ENCODE measurements at regions not wholly inside any gene's neighbourhood (a gene's known extent, or its start where the extent isn't known, plus 50 kb on each side); places are given as distances from the start of the nearest gene placed in this dataset.

DNA sequence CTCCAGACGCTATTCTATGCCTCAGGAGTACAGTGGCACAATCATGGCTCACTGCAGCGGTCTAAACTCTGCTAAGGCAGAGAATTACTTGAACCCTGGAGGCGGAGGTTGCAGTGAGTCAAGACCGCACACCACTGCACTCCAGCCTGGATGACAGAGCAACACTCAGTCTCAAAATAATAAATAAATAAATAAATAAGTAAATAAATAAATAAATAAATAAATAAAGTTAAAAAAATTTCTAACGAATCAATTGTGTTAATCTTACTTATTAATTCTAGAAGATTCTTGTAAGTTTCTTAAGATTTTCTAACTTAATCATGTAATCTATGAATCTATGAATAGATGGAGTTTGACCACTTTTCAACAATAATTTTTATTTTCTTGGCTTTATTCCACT is 621.4 kb upstream of the POT1 start:
- TF ChIP-seq, protein P1, sequence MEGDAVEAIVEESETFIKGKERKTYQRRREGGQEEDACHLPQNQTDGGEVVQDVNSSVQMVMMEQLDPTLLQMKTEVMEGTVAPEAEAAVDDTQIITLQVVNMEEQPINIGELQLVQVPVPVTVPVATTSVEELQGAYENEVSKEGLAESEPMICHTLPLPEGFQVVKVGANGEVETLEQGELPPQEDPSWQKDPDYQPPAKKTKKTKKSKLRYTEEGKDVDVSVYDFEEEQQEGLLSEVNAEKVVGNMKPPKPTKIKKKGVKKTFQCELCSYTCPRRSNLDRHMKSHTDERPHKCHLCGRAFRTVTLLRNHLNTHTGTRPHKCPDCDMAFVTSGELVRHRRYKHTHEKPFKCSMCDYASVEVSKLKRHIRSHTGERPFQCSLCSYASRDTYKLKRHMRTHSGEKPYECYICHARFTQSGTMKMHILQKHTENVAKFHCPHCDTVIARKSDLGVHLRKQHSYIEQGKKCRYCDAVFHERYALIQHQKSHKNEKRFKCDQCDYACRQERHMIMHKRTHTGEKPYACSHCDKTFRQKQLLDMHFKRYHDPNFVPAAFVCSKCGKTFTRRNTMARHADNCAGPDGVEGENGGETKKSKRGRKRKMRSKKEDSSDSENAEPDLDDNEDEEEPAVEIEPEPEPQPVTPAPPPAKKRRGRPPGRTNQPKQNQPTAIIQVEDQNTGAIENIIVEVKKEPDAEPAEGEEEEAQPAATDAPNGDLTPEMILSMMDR (IDR thresholded peaks at IDR 0.05): no peak
- TF ChIP-seq POLR2A (IDR thresholded peaks at IDR 0.05): no peak

Measured in thyroid gland (tissue), 4 donors.